Esophagus squamous epithelium (tissue), 5 donors: ENCODE measurements at regions not wholly inside any gene's neighbourhood (a gene's known extent, or its start where the extent isn't known, plus 50 kb on each side); places are given as distances from the start of the nearest gene placed in this dataset.

Experiments used
- DNase-seq: peaks from one replicate; lab custom pipeline; 2025; lab: John Stamatoyannopoulos, UW
- H3K27ac ChIP-seq, 4 donors: fragments of 200-600 bp; sonication (generic); one replicate each; pipeline ENCODE4 v1.5.1; 2016 to 2019; ENCODE audit warnings: mild to moderate bottlenecking in 1 of 4
- H3K27me3 ChIP-seq, 4 donors: fragments of 200-600 bp; sonication (generic); 1 replicate in 3 of 4; 2 replicates in 1 of 4; pipeline versions ENCODE4 v1.5.1 to v1.6.0; 2017 to 2021; ENCODE audit warnings: antibody characterized with exemption in 1 of 4
- H3K36me3 ChIP-seq, 3 donors: fragments of 200-600 bp; sonication (generic); one replicate each; pipeline ENCODE4 v1.5.1; 2016 to 2019
- H3K4me1 ChIP-seq, 3 donors: fragments of 200-600 bp; sonication (generic); one replicate each; pipeline ENCODE4 v1.5.1; 2017 to 2019
- H3K4me3 ChIP-seq, 4 donors: fragments of 200-600 bp; sonication (generic); 1 replicate in 3 of 4; 2 replicates in 1 of 4; pipeline ENCODE4 v1.5.1; 2016 to 2019; ENCODE audit warnings: mild to moderate bottlenecking in 2 of 4, moderate library complexity in 1 of 4
- H3K9me3 ChIP-seq, 3 donors: fragments of 200-600 bp; sonication (generic); one replicate each; pipeline ENCODE4 v1.5.1; 2016 to 2019
- CTCF ChIP-seq, 6 experiments: fragments of 450-650 bp in 4 of 6; fragments of 200-600 bp in 2 of 6; sonication (generic) in 2 of 6; IDR thresholded peaks; one replicate each; pipeline ENCODE4 v1.5.1; 2016 to 2019; ENCODE audit warnings: antibody characterized with exemption in 6 of 6, mild to moderate bottlenecking in 4 of 6, moderate library complexity in 4 of 6
- POLR2A ChIP-seq, 4 donors: fragments of 450-650 bp; IDR thresholded peaks; one replicate each; pipeline ENCODE4 v1.6.1; 2017; ENCODE audit warnings: antibody characterized with exemption in 4 of 4, mild to moderate bottlenecking in 4 of 4, moderate library complexity in 3 of 4
- WGBS, 2 donors: methylation state at CpG; one replicate each; pipeline ENCODE4 v1.1.5; 2018; 5-methylcytosine and 5-hydroxymethylcytosine counted together
- intact Hi-C: fragments of 100-400 bp; cut with DNase I; formaldehyde crosslinking; loops from one replicate; pipeline ENCODE4 v1.15.0; 2022
- donor health status: DM: yes; HTN: yes; CAD: no.

- intact Hi-C loops: no loop called here
- H3K4me3 ChIP-seq: no peak overlapping the region
- TF ChIP-seq POLR2A (IDR thresholded peaks at IDR 0.05) (no peak), CTCF (IDR thresholded peaks at IDR 0.05) (no peak)
- H3K4me1 ChIP-seq: no peaks in the 10 kb centered on the region
- H3K9me3 ChIP-seq: no peaks in the 10 kb centered on the region
- no peak for DNase-seq
- no peak overlapping the region for H3K27ac ChIP-seq
- 89 to 95% methylated on average over 1 of the region's 1 CpG for WGBS, 2 donors
- H3K36me3 ChIP-seq: no peaks in the 10 kb centered on the region
- H3K27me3 ChIP-seq: no peaks in the 10 kb centered on the region
Measured at GRCh38 chr13:74200081-74200480, 65.9 kb upstream of the KLF12 start.

- H3K27me3 ChIP-seq: no peaks in the 10 kb centered on the region
- no peaks in the 10 kb centered on the region for H3K9me3 ChIP-seq
- H3K27ac ChIP-seq: no peak overlapping the region
- no peak for DNase-seq
- intact Hi-C loops: no loop called here
- no peaks in the 10 kb centered on the region for H3K4me1 ChIP-seq
- H3K36me3 ChIP-seq: no peaks in the 10 kb centered on the region
- WGBS, 2 donors: 60 to 68% methylated on average over 4 of the region's 4 CpGs
- TF ChIP-seq POLR2A (IDR thresholded peaks at IDR 0.05) (no peak), CTCF (IDR thresholded peaks at IDR 0.05) (no peak)
- H3K4me3 ChIP-seq: no peak overlapping the region
Measured at GRCh38 chr13:74197677-74198429, 63.6 kb upstream of the KLF12 start.

GRCh38 chr13:74194846-74195245 is 60.6 kb upstream of the KLF12 start:
- H3K4me1 ChIP-seq: no peaks in the 10 kb centered on the region
- TF ChIP-seq CTCF (IDR thresholded peaks at IDR 0.05): no peak
- TF ChIP-seq POLR2A (IDR thresholded peaks at IDR 0.05): no peak
- H3K9me3 ChIP-seq: no peaks in the 10 kb centered on the region
- no peak for DNase-seq
- WGBS, 2 donors: 75 to 86% methylated on average over 2 of the region's 2 CpGs
- no peaks in the 10 kb centered on the region for H3K27me3 ChIP-seq
- H3K4me3 ChIP-seq: no peak overlapping the region
- intact Hi-C loops: no loop called here
- no peaks in the 10 kb centered on the region for H3K36me3 ChIP-seq
- no peak overlapping the region for H3K27ac ChIP-seq

- no peak for DNase-seq
- Histone ChIP-seq H3K27ac (no peak overlapping the region), H3K36me3 (no peaks in the 10 kb centered on the region), H3K4me1 (no peaks in the 10 kb centered on the region), H3K4me3 (no peak overlapping the region), H3K27me3 (no peaks in the 10 kb centered on the region), H3K9me3 (no peaks in the 10 kb centered on the region)
- intact Hi-C loops: no loop called here
- WGBS, 2 donors: 86 to 88% methylated on average over 1 of the region's 1 CpG
- TF ChIP-seq CTCF (IDR thresholded peaks at IDR 0.05) (no peak), POLR2A (IDR thresholded peaks at IDR 0.05) (no peak)
Measured at GRCh38 chr13:74193391-74193790, 59.2 kb upstream of the KLF12 start.

- Histone ChIP-seq H3K36me3 (no peaks in the 10 kb centered on the region), H3K4me3 (no peak overlapping the region), H3K4me1 (no peaks in the 10 kb centered on the region), H3K9me3 (no peaks in the 10 kb centered on the region), H3K27me3 (no peaks in the 10 kb centered on the region), H3K27ac (no peak overlapping the region)
- TF ChIP-seq CTCF (IDR thresholded peaks at IDR 0.05) (no peak), POLR2A (IDR thresholded peaks at IDR 0.05) (no peak)
- DNase-seq: no peak
- intact Hi-C loops: no loop called here
- WGBS, 2 donors: 73 to 78% methylated on average over 3 of the region's 3 CpGs
Measured at GRCh38 chr13:74191410-74191809, 57.2 kb upstream of the KLF12 start.
